ENCODE measurements at regions not wholly inside any gene's neighbourhood (a gene's known extent, or its start where the extent isn't known, plus 50 kb on each side); places are given as distances from the start of the nearest gene placed in this dataset.

DNA sequence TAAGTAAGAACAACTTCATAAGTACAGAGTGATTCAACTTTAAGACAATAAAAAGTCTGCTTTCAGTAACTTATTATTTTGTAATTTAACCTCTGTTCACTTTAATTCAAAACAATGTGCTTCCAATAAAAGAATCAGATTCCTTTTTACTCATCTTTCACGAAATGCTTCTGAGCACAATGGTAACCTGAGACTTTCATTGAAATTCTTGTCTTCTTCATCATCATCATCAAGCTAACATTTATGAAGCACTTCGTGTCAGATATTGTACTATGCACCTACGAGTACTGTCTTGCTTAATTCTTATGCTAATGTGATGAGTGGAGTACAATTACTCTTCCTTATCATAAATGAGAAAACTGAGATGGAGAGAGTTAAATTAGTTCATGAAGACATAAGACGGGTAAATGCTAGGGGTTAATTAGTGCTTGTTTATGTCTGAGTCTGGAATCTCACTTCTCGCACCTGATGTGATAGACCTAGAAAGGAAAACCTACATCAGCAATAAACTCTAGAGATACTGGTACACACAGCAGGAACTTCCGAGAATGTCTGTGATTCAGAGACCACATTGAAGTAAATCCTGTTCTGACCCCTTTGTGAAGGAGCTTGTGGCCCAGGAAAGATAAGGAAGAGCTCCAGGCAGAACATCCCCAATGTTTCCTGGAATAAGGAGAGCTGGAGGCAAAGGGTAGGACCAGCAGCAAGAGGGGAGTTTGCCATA is 227.6 kb upstream of the ETAA1 start:
- intact Hi-C loops (cut with micrococcal nuclease) = no loop called here
- Mint-ChIP-seq H3K36me3 (ENCODE audit: low read depth) (no peaks in the 10 kb centered on the region), H3K4me3 (no peak overlapping the region), H3K9me3 (peaks cover 9% of the 10 kb centered on the region), H3K27ac (no peak overlapping the region), H3K27me3 (no peaks in the 10 kb centered on the region), H3K4me1 (no peaks in the 10 kb centered on the region)
- no peak for ATAC-seq (ENCODE audit: low read depth)
- no peak for DNase-seq
- ChIA-PET CTCF (no interaction called here), POLR2A (no interaction called here)
- TF ChIP-seq CTCF (IDR thresholded peaks at IDR 0.05) = no peak

DNA sequence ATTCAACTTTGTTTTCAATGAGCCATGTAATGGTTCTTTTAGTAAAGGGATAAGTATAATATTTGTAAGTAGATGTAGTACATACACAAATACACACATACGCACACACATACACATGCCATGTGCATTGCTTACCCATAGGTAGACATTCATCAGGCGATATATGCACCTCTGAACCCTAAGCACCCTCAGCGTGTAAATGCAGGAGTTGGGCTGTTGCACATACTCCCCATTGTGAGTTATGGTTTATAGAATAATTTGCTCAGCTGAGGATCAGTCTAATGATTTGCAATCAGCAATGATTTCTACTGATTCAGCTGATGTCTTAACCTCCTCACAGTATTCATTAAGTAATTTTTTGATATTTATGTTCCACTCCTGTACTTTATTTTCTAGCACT is 217.6 kb upstream of the ETAA1 start:
- no peak overlapping the region for H3K27ac Mint-ChIP-seq
- H3K4me1 Mint-ChIP-seq = no peaks in the 10 kb centered on the region
- peaks cover 3% of the 10 kb centered on the region for H3K9me3 Mint-ChIP-seq
- CTCF ChIA-PET = no interaction called here
- ATAC-seq (ENCODE audit: low read depth) (no peak), DNase-seq (no peak)
- no peak overlapping the region for H3K4me3 Mint-ChIP-seq
- no peaks in the 10 kb centered on the region for H3K27me3 Mint-ChIP-seq
- POLR2A ChIA-PET = no interaction called here
- TF ChIP-seq CTCF (IDR thresholded peaks at IDR 0.05) = no peak
- intact Hi-C loops (cut with micrococcal nuclease) = no loop called here
- H3K36me3 Mint-ChIP-seq (ENCODE audit: low read depth) = no peaks in the 10 kb centered on the region

DNA sequence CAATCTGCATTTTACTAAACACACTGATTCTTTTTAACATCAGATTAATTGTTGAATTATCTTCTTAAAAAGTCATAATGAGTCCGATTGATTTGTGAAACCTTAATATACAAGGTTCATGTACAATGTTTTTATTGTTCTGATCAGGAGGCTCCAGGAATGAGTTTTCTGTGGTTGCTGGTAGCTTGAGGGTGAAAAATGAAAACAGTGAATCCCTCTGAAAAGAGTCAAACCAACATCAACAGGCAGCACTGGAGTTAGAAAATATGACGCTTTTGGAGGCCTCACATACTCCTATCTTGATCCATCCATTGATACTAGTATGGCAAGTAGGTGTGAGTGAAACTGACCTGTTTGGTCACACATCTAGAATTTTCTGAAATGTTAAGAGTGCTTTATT is 216.3 kb upstream of the ETAA1 start:
- ChIA-PET CTCF (no interaction called here), POLR2A (no interaction called here)
- intact Hi-C loops (cut with micrococcal nuclease) = no loop called here
- peaks cover 3% of the 10 kb centered on the region for H3K9me3 Mint-ChIP-seq
- H3K27me3 Mint-ChIP-seq = no peaks in the 10 kb centered on the region
- DNase-seq = no peak
- H3K4me3 Mint-ChIP-seq = no peak overlapping the region
- H3K36me3 Mint-ChIP-seq (ENCODE audit: low read depth) = no peaks in the 10 kb centered on the region
- no peak overlapping the region for H3K27ac Mint-ChIP-seq
- ATAC-seq (ENCODE audit: low read depth) = no peak
- H3K4me1 Mint-ChIP-seq = no peaks in the 10 kb centered on the region
- TF ChIP-seq CTCF (IDR thresholded peaks at IDR 0.05) = no peak

DNA sequence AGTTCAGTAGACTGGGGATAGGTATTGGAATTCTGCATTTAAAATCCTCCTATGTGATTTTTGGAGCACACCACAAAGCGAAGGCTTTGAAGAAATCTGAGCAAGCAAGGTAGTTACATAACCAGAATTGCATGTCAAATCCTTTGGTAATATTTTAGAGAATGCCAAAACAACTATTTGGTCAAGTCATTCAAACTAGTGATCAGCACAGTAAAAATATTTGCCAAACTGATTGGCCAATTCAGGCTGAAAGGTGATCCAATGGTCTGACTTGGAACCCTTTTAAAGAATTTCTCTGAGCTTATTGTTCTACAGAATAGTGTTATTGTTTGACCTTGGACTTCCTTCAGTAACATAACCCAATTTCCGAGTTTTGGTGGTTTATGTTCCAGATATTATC is 214.2 kb upstream of the ETAA1 start:
- POLR2A ChIA-PET = no interaction called here
- H3K4me3 Mint-ChIP-seq = no peak overlapping the region
- H3K4me1 Mint-ChIP-seq = no peaks in the 10 kb centered on the region
- DNase-seq = no peak
- no peak for ATAC-seq (ENCODE audit: low read depth)
- H3K9me3 Mint-ChIP-seq = no peaks in the 10 kb centered on the region
- CTCF ChIA-PET = no interaction called here
- H3K27ac Mint-ChIP-seq = no peak overlapping the region
- TF ChIP-seq CTCF (IDR thresholded peaks at IDR 0.05) = no peak
- intact Hi-C loops (cut with micrococcal nuclease) = no loop called here
- H3K36me3 Mint-ChIP-seq (ENCODE audit: low read depth) = no peaks in the 10 kb centered on the region
- no peaks in the 10 kb centered on the region for H3K27me3 Mint-ChIP-seq

- Mint-ChIP-seq H3K4me1 (no peaks in the 10 kb centered on the region), H3K9me3 (peaks cover 2% of the 10 kb centered on the region), H3K27ac (no peak overlapping the region), H3K27me3 (no peaks in the 10 kb centered on the region), H3K4me3 (no peak overlapping the region), H3K36me3 (ENCODE audit: low read depth) (no peaks in the 10 kb centered on the region)
- POLR2A ChIA-PET = no interaction called here
- ATAC-seq (ENCODE audit: low read depth) (no peak), DNase-seq (no peak)
- intact Hi-C loops (cut with micrococcal nuclease) = no loop called here
- CTCF ChIA-PET = no interaction called here
- TF ChIP-seq CTCF (IDR thresholded peaks at IDR 0.05) = no peak
Observed at GRCh38 chr2:67186326-67186725, 210.8 kb upstream of the ETAA1 start.

Data from activated B cell treated with CpG ODN at 0.5 μM for 24 hours (primary cell).